ENCODE measurements at regions not wholly inside any gene's neighbourhood (a gene's known extent, or its start where the extent isn't known, plus 50 kb on each side); places are given as distances from the start of the nearest gene placed in this dataset.

- Histone ChIP-seq H3K4me3 (replicated peaks in 1 of 4; ENCODE audit: control extremely low read depth in 1 of 4, insufficient read depth in 1 of 4, low read depth in 3 of 4, low read length in 4 of 4) (no peak overlapping the region), H3K27ac (ENCODE audit: insufficient read depth, low read length) (no peak overlapping the region), H3K4me1 (ENCODE audit: control insufficient read depth, extremely low read depth, insufficient read depth, low read length) (no peaks in the 10 kb centered on the region), H3K27me3 (ENCODE audit: control insufficient read depth, insufficient read depth, low read length) (no peaks in the 10 kb centered on the region), H4K20me1 (ENCODE audit: control insufficient read depth, extremely low read depth, insufficient read depth, low read length) (no peaks in the 10 kb centered on the region), H3K9me3 (ENCODE audit: control insufficient read depth, insufficient read depth, low read depth, low read length) (no peaks in the 10 kb centered on the region), H3K36me3 (ENCODE audit: control insufficient read depth, insufficient read depth, low read length) (no peaks in the 10 kb centered on the region), H3K9ac (ENCODE audit: insufficient read depth, low read length) (no peak overlapping the region), H3K4me2 (ENCODE audit: extremely low read depth, insufficient read depth, low read length) (no peak overlapping the region), H3K79me2 (ENCODE audit: control insufficient read depth, insufficient read depth, low read length) (no peaks in the 10 kb centered on the region), H2AFZ (ENCODE audit: low read length) (no peak overlapping the region)
- TF ChIP-seq, protein P1, sequence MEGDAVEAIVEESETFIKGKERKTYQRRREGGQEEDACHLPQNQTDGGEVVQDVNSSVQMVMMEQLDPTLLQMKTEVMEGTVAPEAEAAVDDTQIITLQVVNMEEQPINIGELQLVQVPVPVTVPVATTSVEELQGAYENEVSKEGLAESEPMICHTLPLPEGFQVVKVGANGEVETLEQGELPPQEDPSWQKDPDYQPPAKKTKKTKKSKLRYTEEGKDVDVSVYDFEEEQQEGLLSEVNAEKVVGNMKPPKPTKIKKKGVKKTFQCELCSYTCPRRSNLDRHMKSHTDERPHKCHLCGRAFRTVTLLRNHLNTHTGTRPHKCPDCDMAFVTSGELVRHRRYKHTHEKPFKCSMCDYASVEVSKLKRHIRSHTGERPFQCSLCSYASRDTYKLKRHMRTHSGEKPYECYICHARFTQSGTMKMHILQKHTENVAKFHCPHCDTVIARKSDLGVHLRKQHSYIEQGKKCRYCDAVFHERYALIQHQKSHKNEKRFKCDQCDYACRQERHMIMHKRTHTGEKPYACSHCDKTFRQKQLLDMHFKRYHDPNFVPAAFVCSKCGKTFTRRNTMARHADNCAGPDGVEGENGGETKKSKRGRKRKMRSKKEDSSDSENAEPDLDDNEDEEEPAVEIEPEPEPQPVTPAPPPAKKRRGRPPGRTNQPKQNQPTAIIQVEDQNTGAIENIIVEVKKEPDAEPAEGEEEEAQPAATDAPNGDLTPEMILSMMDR (conservative IDR thresholded peaks at IDR 0.05 in 1 of 2, IDR thresholded peaks at IDR 0.05 in 1 of 2; ENCODE audit: low read depth in 1 of 2, low read length in 2 of 2) = no peak
- no peak for TF ChIP-seq EZH2 (IDR thresholded peaks at IDR 0.05; ENCODE audit: low read length, missing control alignments)
- no peak for DNase-seq (ENCODE audit: low read depth in 2 of 2)
Measured at GRCh38 chr2:104045071-104045470, 808.8 kb upstream of the POU3F3 start.

- H3K27ac ChIP-seq (ENCODE audit: insufficient read depth, low read length) = no peak overlapping the region
- no peaks in the 10 kb centered on the region for H3K36me3 ChIP-seq (ENCODE audit: control insufficient read depth, insufficient read depth, low read length)
- H3K4me3 ChIP-seq (replicated peaks in 1 of 4; ENCODE audit: control extremely low read depth in 1 of 4, insufficient read depth in 1 of 4, low read depth in 3 of 4, low read length in 4 of 4) = no peak overlapping the region
- H3K9me3 ChIP-seq (ENCODE audit: control insufficient read depth, insufficient read depth, low read depth, low read length) = no peaks in the 10 kb centered on the region
- no peak for TF ChIP-seq EZH2 (IDR thresholded peaks at IDR 0.05; ENCODE audit: low read length, missing control alignments)
- TF ChIP-seq, protein P1 (conservative IDR thresholded peaks at IDR 0.05 in 1 of 2, IDR thresholded peaks at IDR 0.05 in 1 of 2; ENCODE audit: low read depth in 1 of 2, low read length in 2 of 2) = no peak
- no peak overlapping the region for H3K4me2 ChIP-seq (ENCODE audit: extremely low read depth, insufficient read depth, low read length)
- H3K79me2 ChIP-seq (ENCODE audit: control insufficient read depth, insufficient read depth, low read length) = no peaks in the 10 kb centered on the region
- no peak overlapping the region for H3K9ac ChIP-seq (ENCODE audit: insufficient read depth, low read length)
- no peaks in the 10 kb centered on the region for H3K27me3 ChIP-seq (ENCODE audit: control insufficient read depth, insufficient read depth, low read length)
- H2AFZ ChIP-seq (ENCODE audit: low read length) = no peak overlapping the region
- H3K4me1 ChIP-seq (ENCODE audit: control insufficient read depth, extremely low read depth, insufficient read depth, low read length) = no peaks in the 10 kb centered on the region
- no peaks in the 10 kb centered on the region for H4K20me1 ChIP-seq (ENCODE audit: control insufficient read depth, extremely low read depth, insufficient read depth, low read length)
- no peak for DNase-seq (ENCODE audit: low read depth in 2 of 2)
Measured at GRCh38 chr2:104046466-104046865, 807.4 kb upstream of the POU3F3 start.

DNA sequence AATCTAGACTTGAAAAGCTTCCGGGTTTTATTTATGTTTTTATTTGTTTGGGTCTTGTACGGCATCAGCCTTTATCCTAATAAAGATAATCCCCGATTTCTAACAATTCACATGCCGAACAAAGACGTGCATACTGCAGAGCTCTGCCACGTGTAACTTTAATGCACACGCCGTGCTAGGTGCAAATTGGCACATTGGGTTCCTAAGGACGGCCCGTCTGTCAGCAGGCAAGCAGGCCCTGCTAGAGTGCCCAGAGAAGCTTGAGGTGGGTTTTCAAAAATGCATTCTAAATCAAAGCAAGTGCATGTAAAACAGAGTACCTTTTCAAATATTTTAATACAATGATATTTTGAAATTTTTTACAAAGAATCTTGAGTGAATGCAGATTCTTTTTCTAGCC, 806.4 kb upstream of the POU3F3 start:
- Histone ChIP-seq H3K36me3 (ENCODE audit: control insufficient read depth, insufficient read depth, low read length) (no peaks in the 10 kb centered on the region), H3K79me2 (ENCODE audit: control insufficient read depth, insufficient read depth, low read length) (no peaks in the 10 kb centered on the region), H3K9me3 (ENCODE audit: control insufficient read depth, insufficient read depth, low read depth, low read length) (no peaks in the 10 kb centered on the region), H2AFZ (ENCODE audit: low read length) (no peak overlapping the region), H3K4me3 (replicated peaks in 1 of 4; ENCODE audit: control extremely low read depth in 1 of 4, insufficient read depth in 1 of 4, low read depth in 3 of 4, low read length in 4 of 4) (no peak overlapping the region), H4K20me1 (ENCODE audit: control insufficient read depth, extremely low read depth, insufficient read depth, low read length) (no peaks in the 10 kb centered on the region), H3K27me3 (ENCODE audit: control insufficient read depth, insufficient read depth, low read length) (no peaks in the 10 kb centered on the region), H3K4me2 (ENCODE audit: extremely low read depth, insufficient read depth, low read length) (no peak overlapping the region), H3K9ac (ENCODE audit: insufficient read depth, low read length) (no peak overlapping the region), H3K27ac (ENCODE audit: insufficient read depth, low read length) (no peak overlapping the region), H3K4me1 (ENCODE audit: control insufficient read depth, extremely low read depth, insufficient read depth, low read length) (no peaks in the 10 kb centered on the region)
- TF ChIP-seq, protein P1 (conservative IDR thresholded peaks at IDR 0.05 in 1 of 2, IDR thresholded peaks at IDR 0.05 in 1 of 2; ENCODE audit: low read depth in 1 of 2, low read length in 2 of 2) = no peak
- no peak for DNase-seq (ENCODE audit: low read depth in 2 of 2)

Measured in fibroblast of lung (primary cell).